Mononuclear cell (primary cell): ENCODE measurements at regions not wholly inside any gene's neighbourhood (a gene's known extent, or its start where the extent isn't known, plus 50 kb on each side); places are given as distances from the start of the nearest gene placed in this dataset.
"Not testable (repeated sequence)": the region's sequence is repeated elsewhere in the genome, so short reads cannot be mapped to it uniquely, and the experiment has no call there.

Experiments used
- H3K27me3 ChIP-seq: 2 replicates; pipeline ENCODE4 v1.6.0; 2011; ENCODE audit warnings: low read length, control low read depth; ENCODE audit not compliant: insufficient read depth
- H3K4me1 ChIP-seq: 2 replicates; pipeline ENCODE4 v1.5.1; 2011; ENCODE audit warnings: mild to moderate bottlenecking, low read length, control low read depth; ENCODE audit not compliant: insufficient read depth
- H3K4me3 ChIP-seq: 2 replicates; pipeline ENCODE4 v1.5.1; 2011; ENCODE audit warnings: mild to moderate bottlenecking, low read length, moderate library complexity
- H3K9me3 ChIP-seq: 2 replicates; pipeline ENCODE4 v1.5.1; 2011; ENCODE audit warnings: low read depth, mild to moderate bottlenecking, control low read depth, low read length

DNA sequence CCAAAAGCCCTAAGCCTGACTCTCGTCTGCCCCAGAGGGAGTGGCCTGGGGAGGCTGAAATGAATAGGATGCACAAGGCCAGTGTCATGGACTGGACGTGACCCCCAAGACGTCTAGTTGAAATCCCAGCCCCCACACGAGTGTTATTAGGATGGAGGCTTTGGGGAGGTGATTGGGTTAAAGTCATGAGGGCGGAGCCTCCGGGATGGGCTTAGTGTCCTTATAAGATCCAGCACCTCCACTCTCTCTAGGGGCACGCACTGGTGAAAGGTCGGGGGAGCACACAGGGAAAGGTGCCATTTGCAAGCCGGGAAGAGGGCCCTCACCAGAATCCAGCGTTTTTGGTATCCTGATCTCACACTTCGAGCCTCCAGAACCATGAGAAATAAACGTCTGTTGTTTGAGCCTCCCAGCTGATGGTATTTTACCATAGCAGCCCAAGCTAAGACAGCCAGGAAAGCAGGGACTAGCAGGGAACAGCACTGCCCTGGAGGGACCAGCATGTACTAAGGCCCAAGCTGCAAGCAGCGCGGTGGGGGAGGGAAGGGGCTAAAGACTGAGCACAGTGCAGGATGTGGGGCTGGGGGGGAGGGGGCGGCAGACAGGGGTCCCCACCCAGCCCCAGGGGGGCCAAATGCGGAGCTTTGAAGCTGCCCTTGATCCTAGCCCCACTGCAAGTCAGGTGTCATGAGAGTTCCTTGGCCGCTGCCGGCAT is 78.3 kb upstream of the NCOR2 start:
- Histone ChIP-seq H3K4me1 (peaks cover 29% of the 10 kb centered on the region), H3K27me3 (no peaks in the 10 kb centered on the region), H3K4me3 (no peak overlapping the region), H3K9me3 (no peaks in the 10 kb centered on the region)

DNA sequence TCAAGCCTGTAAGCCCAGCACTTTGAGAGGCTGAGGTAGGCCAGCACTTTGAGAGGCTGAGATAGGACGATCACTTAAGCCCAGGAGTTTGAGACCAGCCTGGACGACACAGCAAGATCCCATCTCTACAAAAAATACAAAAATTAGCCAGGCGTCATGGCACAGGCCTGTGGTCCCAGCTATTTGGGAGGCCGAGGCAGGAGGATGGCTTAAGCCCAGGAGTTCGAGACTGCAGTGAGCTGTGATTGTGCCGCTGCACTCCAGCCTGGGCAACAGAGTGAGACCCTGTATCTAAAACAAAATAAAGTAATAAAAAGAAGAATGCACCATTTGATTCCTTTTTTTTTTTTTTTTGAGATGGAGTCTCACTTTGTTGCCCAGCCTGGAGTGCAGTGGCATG is 76.4 kb upstream of the NCOR2 start:
- H3K4me1 ChIP-seq = peaks cover 44% of the 10 kb centered on the region
- not testable (repeated sequence) for H3K9me3 ChIP-seq, H3K27me3 ChIP-seq, H3K4me3 ChIP-seq

DNA sequence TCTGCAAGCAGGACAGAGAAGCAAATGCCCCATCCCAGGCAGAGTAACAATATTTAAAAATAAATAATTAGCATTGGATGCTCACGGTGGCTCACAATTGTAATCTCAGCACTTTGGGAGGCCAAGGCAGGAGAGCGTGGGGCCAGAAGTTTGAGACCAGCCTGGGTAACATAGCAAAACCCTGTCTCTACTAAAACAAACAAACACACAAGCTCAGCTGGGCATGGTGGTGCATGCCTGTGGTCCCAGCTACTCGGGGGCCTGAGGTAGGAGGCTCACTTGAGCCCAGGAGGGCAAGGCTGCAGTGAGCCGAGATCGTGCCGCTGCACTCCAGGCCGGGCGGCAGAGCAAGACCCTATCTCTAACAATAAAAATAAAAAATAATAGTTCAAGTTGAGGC is 74.7 kb upstream of the NCOR2 start:
- H3K4me3 ChIP-seq = no peak overlapping the region
- no peaks in the 10 kb centered on the region for H3K9me3 ChIP-seq
- H3K4me1 ChIP-seq = peaks cover 47% of the 10 kb centered on the region
- no peaks in the 10 kb centered on the region for H3K27me3 ChIP-seq

DNA sequence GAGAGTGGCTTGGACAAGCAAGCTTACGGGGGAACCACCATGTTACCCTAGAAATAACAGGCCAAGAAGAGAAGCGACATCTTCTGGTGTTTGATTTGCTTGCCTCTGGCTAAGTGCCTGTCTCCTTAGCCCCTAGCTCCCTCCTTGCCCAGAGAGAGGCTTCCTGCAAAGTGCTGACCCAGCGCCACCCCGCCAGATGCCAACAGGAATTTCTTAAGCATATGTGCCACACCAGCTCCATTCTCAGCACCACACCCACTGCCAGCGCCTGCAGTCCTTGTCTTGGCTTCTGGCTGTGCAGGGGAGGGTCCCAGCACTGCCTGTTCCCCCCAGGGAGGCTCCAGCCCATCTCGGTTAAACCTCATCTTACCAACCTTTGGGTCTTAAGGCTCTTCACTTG is 74.2 kb upstream of the NCOR2 start:
- H3K4me1 ChIP-seq = peaks cover 46% of the 10 kb centered on the region
- no peak overlapping the region for H3K4me3 ChIP-seq
- no peaks in the 10 kb centered on the region for H3K9me3 ChIP-seq
- H3K27me3 ChIP-seq = no peaks in the 10 kb centered on the region

DNA sequence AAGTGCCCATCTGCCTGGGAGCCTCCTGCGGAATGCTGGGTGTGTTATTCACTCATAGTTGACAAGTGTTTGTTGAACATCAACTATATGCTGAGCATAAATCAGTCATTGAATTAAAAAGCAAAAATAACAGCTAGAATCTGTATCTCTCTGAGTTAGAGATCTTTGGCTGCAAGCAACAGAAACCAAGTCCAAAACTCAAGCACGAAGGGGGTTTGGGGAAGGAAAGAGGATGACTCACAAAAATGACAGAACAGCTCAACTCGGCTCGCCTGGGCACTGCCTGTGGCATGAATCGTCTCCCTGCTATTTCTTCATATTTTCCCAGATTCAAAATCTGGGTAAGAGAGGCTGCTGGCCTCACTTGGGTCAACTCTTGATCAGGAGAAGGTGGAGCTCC is 72.6 kb upstream of the NCOR2 start:
- H3K27me3 ChIP-seq = no peaks in the 10 kb centered on the region
- H3K4me3 ChIP-seq = no peak overlapping the region
- no peaks in the 10 kb centered on the region for H3K9me3 ChIP-seq
- H3K4me1 ChIP-seq = peaks cover 43% of the 10 kb centered on the region

DNA sequence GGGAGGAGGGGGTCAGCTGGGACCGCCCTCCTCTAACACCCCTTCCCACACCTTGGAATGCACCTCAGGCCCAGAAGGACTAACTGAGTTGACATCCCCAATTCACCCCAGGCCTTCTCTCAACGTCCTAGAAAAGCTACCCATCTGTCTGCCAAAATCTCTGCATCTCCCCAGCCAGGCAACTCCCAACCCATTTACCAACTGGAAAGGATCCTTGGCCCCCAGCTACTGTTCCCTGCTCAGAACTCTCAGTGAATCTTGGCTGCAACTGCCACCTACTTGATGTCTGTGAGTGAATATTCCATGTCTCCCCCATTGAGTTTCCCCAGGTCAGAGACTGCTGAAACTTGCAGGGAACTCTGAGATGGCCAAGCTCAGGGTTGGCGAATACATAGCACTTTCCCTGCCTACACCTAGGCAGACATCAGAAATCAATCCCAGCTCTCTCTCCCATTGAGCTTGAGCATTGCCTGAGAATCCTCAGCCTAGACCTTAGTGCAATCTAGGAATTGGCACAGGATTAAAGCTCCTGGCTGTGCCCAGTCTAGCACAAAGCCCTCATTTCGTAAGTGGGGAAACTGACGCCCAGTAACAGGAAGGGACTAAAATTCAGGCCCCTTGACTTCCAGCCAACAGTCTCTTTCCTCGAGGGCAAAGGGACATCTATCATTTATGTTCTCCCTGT is 71.9 kb upstream of the NCOR2 start:
- Histone ChIP-seq H3K4me3 (no peak overlapping the region), H3K27me3 (no peaks in the 10 kb centered on the region), H3K9me3 (no peaks in the 10 kb centered on the region), H3K4me1 (peaks cover 48% of the 10 kb centered on the region)

DNA sequence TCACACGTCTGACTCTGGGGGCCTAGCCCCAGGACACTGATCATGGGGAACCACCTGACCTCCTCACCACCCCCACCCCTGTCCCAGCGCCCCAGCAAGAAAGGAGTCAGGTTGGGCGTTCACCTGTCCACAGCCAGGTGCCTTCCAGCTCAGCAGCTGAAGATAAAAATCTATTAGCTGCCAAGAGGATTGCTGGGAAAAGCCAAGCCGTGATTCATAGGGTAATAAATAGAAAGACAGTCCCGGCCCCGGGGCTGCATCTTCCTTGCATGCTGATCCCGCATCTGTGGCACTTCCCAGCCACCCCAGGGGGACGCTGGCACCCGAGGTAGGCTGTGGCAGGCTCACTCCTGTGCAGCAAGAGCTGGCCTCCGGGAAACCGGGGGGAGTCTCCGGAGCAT is 70.2 kb upstream of the NCOR2 start:
- no peak overlapping the region for H3K4me3 ChIP-seq
- H3K27me3 ChIP-seq = no peaks in the 10 kb centered on the region
- H3K9me3 ChIP-seq = no peaks in the 10 kb centered on the region
- H3K4me1 ChIP-seq = peaks cover 65% of the 10 kb centered on the region

DNA sequence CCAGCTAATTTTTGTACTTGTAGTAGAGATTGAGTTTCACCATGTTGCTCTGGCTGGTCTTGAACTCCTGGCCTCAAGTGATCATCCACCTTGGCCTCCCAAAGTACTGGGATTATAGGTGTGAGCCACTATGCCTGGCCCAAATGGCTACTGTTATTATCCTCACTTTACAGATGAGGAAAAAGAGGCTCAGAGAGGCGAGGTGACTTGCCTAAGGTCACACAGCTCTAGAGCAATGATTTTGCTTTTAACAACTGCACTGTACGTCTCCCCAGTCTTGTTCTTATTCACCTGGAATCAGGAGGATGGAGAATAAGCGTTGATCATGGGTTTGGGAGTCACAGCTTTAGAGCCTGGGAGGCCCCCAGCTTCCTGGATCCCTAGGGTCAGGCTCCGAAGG is 69.8 kb upstream of the NCOR2 start:
- Histone ChIP-seq H3K27me3 (no peaks in the 10 kb centered on the region), H3K4me1 (peaks cover 69% of the 10 kb centered on the region), H3K4me3 (no peak overlapping the region)

DNA sequence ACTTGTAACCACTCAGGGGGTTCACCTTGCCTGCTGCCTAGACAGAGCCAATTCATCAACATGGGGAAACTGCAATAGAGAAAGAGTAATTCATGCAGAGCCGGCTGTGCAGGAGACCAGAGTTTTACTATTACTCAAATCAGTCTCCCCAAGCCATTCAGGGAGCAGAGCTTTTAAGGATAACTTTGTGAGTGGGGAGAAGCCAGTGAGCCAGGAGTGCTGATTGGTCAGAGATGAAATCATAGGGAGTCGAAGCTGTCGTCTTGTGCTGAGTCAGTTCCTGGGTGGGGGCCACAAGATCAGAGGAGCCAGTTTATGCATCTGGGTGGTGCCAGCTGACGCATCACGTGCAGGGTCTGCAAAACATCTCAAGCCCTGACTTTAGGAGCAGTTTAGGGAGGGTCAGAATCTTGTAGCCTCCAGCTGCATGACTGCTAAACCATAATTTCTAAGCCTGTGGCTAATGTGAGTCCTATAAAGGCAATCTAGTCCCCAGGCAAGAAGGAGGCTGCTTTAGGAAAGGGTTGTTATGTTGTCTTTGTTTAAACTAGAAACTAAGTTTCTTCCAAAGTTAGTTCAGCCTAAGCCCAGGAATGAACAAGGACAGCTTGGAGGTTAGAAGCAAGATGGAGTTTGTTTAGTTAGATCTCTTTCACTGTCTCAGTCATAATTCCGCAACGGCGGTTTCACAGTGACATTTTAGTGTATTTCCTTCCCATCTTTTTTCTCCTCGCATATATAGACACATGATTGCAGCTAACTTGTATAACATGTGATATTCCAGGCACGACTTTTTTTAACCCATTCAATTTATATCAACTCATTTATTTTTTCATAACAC is 68.9 kb upstream of the NCOR2 start:
- peaks cover 68% of the 10 kb centered on the region for H3K4me1 ChIP-seq
- no peaks in the 10 kb centered on the region for H3K27me3 ChIP-seq
- no peak overlapping the region for H3K4me3 ChIP-seq
- H3K9me3 ChIP-seq = no peaks in the 10 kb centered on the region

More for the DNA sequence above, 69.8 kb upstream of the NCOR2 start:
- no peaks in the 10 kb centered on the region for H3K9me3 ChIP-seq

DNA sequence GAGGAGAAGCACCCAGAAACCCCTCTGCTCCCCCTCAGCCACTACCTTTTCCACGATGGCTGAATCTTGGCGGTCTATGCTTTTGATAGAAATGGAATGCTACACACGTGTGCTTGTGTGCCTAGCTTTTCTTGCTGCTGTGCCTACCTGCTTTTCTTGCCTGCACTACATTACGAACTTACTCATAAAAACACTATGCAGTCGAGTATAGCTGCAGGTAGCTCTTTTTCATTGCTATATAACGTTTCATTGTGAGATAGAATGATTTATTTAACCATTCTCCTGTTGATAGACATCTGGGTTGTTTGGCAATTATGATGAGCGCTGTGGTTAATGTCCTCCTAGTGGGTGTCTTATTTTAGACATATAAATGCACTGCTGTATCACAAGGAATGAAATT is 67.9 kb upstream of the NCOR2 start:
- no peaks in the 10 kb centered on the region for H3K27me3 ChIP-seq
- no peak overlapping the region for H3K4me3 ChIP-seq
- H3K4me1 ChIP-seq = peaks cover 58% of the 10 kb centered on the region
- no peaks in the 10 kb centered on the region for H3K9me3 ChIP-seq

DNA sequence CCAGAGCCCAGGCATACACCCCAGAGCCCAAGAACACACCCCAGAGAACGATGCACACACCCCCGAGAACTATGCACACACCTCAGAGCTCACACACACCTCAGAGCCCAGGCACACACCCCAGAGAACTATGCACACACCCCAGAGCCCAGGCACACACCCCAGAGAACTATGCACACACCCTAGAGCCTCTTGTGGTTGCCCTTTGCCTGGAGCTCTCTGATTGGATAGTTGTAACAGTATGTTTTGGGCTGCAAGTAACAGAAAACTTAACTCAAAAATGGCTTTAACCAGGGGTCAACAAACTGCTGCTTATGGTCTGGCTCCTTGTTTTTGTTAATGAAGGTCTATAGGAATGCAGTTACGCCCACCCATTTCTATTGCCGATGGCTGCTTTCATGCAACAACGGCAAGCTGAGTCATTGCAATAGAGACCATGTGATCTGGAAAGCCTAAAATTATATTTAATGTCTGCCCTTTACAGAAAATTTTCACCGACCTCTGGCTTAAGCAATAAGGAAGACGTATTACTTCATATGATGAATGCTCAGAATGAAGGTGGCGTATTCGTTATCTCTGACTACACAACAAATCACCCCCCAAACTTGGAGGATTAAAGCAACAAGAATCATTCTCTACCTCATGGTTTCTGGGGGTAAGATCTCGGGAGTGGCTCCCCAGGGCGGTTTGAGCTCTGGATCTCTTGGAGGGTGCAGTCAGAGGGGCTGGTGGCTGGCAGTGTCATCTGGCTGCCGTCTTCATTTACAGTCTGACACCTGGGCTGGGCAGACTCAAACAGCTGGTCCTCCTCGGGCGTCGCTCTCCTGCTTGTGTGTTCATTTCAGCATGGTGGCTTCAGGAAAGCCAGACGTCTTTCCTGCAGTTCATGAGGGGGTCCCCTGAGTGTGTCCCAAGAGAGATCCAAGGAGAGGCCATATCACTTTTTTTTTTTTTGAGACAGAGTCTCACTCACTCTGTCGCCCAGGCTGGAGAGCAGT is 66.3 kb upstream of the NCOR2 start:
- Histone ChIP-seq H3K9me3 (no peaks in the 10 kb centered on the region), H3K27me3 (no peaks in the 10 kb centered on the region), H3K4me1 (peaks cover 44% of the 10 kb centered on the region), H3K4me3 (no peak overlapping the region)

DNA sequence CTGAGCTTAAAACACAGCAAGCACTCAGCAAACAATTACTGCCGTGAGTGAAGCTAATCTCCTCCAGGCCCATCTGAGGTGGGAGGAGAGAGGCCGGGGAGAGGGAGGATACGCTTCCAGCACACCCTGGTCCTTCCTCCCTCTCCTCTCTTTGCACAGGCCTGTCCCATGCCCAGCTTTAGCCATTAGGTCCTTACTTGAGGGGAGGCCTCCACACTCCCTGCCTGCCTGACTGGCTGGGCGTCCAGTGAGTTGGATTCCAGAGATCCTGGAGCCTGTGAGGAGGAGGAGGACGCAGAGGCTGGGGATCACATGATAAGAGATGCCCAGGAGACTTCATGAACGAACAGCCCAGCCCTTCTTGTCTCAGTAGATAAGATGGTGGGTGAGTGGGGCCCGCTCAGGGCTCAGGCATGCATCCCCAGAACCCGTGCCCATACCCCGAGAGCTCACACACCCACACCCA is 65.1 kb upstream of the NCOR2 start:
- peaks cover 44% of the 10 kb centered on the region for H3K4me1 ChIP-seq
- no peaks in the 10 kb centered on the region for H3K27me3 ChIP-seq
- no peaks in the 10 kb centered on the region for H3K9me3 ChIP-seq
- no peak overlapping the region for H3K4me3 ChIP-seq

DNA sequence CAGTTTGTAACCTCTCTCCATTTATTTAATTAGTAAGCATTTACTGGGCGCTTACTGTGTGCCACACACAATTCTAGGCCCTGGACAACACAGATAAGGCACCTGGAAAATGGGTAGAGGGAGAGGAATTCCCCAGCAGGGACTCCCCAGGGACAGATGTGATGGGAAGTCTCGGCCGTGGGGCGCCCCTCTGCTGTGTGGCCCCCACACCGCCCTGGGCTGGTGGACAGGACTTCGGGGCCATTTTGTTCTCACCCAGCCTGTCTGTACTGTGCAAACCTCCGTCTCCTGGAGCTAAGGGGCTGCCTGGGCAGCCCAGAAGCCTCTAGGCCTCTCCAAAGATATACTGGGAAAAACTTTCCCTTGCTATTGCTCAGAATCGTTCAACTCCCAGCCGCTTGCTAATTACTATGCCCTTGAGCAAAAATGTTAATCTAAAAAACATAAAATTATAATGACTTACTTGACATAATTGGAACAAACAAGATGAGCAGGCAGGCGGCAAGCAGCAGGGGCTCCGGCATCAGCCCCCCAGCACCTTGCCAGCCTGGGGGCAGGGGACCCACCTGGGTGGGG is 64.4 kb upstream of the NCOR2 start:
- Histone ChIP-seq H3K4me3 (no peak overlapping the region), H3K4me1 (peaks cover 43% of the 10 kb centered on the region), H3K9me3 (no peaks in the 10 kb centered on the region), H3K27me3 (no peaks in the 10 kb centered on the region)

DNA sequence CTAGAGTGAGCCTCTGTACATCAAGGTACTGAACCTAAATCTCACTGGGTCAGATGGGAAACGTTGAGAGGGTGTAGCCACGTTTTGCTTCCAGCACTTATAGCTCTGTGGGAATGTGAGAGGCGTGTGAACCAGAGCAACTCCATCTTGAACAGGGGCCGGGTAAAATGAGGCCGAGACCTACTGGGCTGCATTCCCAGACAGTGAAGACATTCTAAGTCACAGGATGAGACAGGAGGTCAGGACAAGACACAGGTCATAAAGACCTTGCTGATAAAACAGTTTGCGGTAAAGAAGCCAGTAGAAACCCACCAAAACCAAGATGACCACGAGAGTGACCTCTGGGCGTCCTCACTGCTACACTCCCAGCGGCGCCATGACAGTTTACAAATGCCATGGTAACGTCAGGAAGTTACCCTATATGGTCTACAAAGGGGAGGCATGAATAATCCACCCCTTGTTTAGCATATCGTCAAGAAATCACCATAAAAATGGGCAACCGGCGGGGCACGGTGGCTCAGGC is 63.4 kb upstream of the NCOR2 start:
- peaks cover 43% of the 10 kb centered on the region for H3K4me1 ChIP-seq
- H3K9me3 ChIP-seq = no peaks in the 10 kb centered on the region
- no peaks in the 10 kb centered on the region for H3K27me3 ChIP-seq
- no peak overlapping the region for H3K4me3 ChIP-seq
